Kidney (tissue), 13 donors: ENCODE measurements at regions not wholly inside any gene's neighbourhood (a gene's known extent, or its start where the extent isn't known, plus 50 kb on each side); places are given as distances from the start of the nearest gene placed in this dataset.

ENCODE experiments used
- DNase-seq, 5 donors: peaks; one replicate each; pipeline ENCODE4 v3.0.0-alpha.2; 2013 to 2020
- FAIRE-seq: peaks from 2 replicates; lab custom pipeline; 2012; peaks lifted over from hg19 to GRCh38; lab: Jason Lieb, UNC
- H3K27ac ChIP-seq, 2 donors: one replicate each; pipeline ENCODE4 v1.7.0; 2013; ENCODE audit warnings: low read depth in 2 of 2, low read length in 2 of 2, inconsistent platforms in 1 of 2
- H3K27me3 ChIP-seq: one replicate; pipeline ENCODE4 v1.7.1; 2013; ENCODE audit warnings: low read length, inconsistent platforms; ENCODE audit not compliant: control insufficient read depth, insufficient read depth
- H3K36me3 ChIP-seq, 3 donors: one replicate each; pipeline versions ENCODE4 v1.7.0 to v1.7.1; 2013; ENCODE audit warnings: low read length in 3 of 3, control low read depth in 1 of 3, inconsistent platforms in 1 of 3; ENCODE audit not compliant: insufficient read depth in 3 of 3, control insufficient read depth in 2 of 3
- H3K4me1 ChIP-seq, 3 donors: one replicate each; pipeline versions ENCODE4 v1.7.0 to v1.7.1; 2013; ENCODE audit warnings: low read length in 3 of 3, inconsistent platforms in 1 of 3, low read depth in 1 of 3; ENCODE audit not compliant: control insufficient read depth in 2 of 3, insufficient read depth in 2 of 3
- H3K4me3 ChIP-seq, 3 donors: one replicate each; pipeline versions ENCODE4 v1.7.0 to v1.8.1; 2013; ENCODE audit warnings: low read length in 3 of 3, control low read depth in 1 of 3, inconsistent platforms in 1 of 3
- H3K9ac ChIP-seq, 3 donors: one replicate each; pipeline versions ENCODE4 v1.7.0 to v1.7.1; 2013; ENCODE audit warnings: low read length in 3 of 3, control low read depth in 1 of 3, inconsistent platforms in 1 of 3
- H3K9me3 ChIP-seq, 3 donors: one replicate each; pipeline versions ENCODE4 v1.7.0 to v1.7.1; 2013; ENCODE audit warnings: low read length in 3 of 3, control low read depth in 1 of 3, inconsistent platforms in 1 of 3; ENCODE audit not compliant: control insufficient read depth in 2 of 3, insufficient read depth in 1 of 3
- intact Hi-C: fragments of 100-400 bp; cut with DNase I; formaldehyde crosslinking; loops from one replicate; pipeline ENCODE4 v1.11.1; 2022
- TF ChIP-seq, protein P1 (sequence below): IDR thresholded peaks from 3 replicates; pipeline ENCODE4 v1.5.1; 2012; ENCODE audit warnings: mild to moderate bottlenecking, moderate library complexity, borderline replicate concordance; ENCODE audit not compliant: insufficient read depth; ENCODE audit errors: extremely low read depth
- donor health status: control.
- donor health status: control.
- donor health status: control.
- donor health status: control.
- donor health status: control.
- donor health status: DM: yes; HTN: yes; CAD: no.
- donor health status: Normal renal cell carcinoma (clear cell type).

DNA sequence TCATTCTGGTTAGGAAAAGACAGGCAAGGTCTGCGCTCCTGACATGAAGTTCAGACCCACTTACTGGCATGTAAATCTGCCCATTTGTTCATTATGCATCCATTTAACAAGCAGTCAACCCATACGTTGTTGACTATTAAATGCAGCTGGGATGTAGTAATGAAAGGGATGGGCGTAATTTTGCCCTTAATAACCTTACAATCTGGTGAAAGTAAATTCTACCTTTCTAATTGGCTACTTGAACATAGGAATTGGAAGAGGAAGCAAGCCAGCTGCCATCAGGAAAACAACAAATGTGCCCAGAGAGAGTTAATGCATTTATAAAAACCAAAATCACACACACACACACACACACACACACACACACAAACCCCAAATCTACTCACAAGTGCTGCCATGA is 170.2 kb upstream of the PITRM1 start:
- no peak for DNase-seq
- Histone ChIP-seq H3K9me3 (no peaks in the 10 kb centered on the region), H3K9ac (no peak overlapping the region), H3K27me3 (no peaks in the 10 kb centered on the region), H3K27ac (no peak overlapping the region), H3K4me3 (no peak overlapping the region), H3K4me1 (no peaks in the 10 kb centered on the region), H3K36me3 (no peaks in the 10 kb centered on the region)
- no peak for FAIRE-seq
- TF ChIP-seq, protein P1, sequence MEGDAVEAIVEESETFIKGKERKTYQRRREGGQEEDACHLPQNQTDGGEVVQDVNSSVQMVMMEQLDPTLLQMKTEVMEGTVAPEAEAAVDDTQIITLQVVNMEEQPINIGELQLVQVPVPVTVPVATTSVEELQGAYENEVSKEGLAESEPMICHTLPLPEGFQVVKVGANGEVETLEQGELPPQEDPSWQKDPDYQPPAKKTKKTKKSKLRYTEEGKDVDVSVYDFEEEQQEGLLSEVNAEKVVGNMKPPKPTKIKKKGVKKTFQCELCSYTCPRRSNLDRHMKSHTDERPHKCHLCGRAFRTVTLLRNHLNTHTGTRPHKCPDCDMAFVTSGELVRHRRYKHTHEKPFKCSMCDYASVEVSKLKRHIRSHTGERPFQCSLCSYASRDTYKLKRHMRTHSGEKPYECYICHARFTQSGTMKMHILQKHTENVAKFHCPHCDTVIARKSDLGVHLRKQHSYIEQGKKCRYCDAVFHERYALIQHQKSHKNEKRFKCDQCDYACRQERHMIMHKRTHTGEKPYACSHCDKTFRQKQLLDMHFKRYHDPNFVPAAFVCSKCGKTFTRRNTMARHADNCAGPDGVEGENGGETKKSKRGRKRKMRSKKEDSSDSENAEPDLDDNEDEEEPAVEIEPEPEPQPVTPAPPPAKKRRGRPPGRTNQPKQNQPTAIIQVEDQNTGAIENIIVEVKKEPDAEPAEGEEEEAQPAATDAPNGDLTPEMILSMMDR, result no peak
- intact Hi-C loops, result no loop called here

DNA sequence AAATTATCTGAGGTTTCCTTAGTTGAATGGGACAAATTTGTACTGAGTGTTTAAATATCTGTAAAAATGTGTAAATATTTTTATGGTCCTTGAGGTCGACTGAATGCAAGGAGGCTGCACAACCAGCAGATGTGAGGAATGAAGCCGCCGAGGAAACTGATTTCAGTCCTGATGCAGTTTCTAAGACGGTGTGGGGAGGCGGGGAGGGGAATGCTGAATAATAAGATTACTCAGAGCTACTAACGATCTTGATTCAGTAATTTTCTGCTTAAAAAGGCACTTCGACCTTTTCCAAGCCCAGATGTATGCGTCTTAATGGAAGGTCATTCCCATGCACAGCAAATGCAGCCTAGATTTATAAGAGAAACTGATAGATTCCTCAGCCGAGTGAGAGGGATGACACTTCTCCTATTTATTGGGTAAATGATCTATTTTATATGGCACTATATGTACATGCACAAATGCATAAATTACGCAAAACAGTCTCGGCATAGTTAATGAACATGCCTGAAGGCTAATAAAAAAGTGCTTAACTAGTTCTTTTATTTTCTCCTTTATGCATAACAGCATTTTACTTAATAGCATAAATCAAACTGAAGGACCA is 167.6 kb upstream of the PITRM1 start:
- Histone ChIP-seq H3K9me3 (no peaks in the 10 kb centered on the region), H3K4me3 (no peak overlapping the region), H3K4me1 (no peaks in the 10 kb centered on the region), H3K36me3 (no peaks in the 10 kb centered on the region), H3K27ac (no peak overlapping the region), H3K9ac (no peak overlapping the region), H3K27me3 (no peaks in the 10 kb centered on the region)
- intact Hi-C loops, result no loop called here
- DNase-seq (no peak), FAIRE-seq (no peak)
- TF ChIP-seq, protein P1, result no peak

DNA sequence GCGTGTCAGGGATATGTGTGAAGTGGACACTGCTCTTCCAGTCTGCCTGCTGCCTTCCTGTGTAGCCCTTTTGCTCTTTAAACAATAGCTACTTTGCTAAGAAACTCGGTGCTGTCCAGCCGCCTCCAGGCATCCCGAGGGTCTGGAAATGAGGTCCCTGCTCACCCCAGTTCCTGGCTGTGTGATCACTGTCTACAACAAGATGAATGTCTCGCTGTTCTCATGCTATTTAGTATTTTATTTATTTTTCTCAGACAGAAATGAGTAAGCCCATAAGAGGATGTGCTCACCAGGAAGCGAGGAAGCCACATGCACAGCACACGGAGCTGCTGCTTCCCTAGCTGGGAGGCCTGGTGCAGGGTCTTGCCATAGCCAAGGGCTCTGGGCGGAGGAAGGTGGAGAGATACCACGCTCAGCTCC is 167.0 kb upstream of the PITRM1 start:
- no peak for DNase-seq
- no peak overlapping the region for H3K9ac ChIP-seq

More for the DNA sequence above, 167.0 kb upstream of the PITRM1 start:
- intact Hi-C loops, result no loop called here
- FAIRE-seq, result no peak
- H3K36me3 ChIP-seq, result no peaks in the 10 kb centered on the region
- H3K9me3 ChIP-seq, result no peaks in the 10 kb centered on the region
- TF ChIP-seq, protein P1, result no peak
- no peaks in the 10 kb centered on the region for H3K4me1 ChIP-seq
- no peaks in the 10 kb centered on the region for H3K27me3 ChIP-seq
- H3K27ac ChIP-seq, result no peak overlapping the region
- H3K4me3 ChIP-seq, result no peak overlapping the region
